ENCODE measurements at regions not wholly inside any gene's neighbourhood (a gene's known extent, or its start where the extent isn't known, plus 50 kb on each side); places are given as distances from the start of the nearest gene placed in this dataset.

DNA sequence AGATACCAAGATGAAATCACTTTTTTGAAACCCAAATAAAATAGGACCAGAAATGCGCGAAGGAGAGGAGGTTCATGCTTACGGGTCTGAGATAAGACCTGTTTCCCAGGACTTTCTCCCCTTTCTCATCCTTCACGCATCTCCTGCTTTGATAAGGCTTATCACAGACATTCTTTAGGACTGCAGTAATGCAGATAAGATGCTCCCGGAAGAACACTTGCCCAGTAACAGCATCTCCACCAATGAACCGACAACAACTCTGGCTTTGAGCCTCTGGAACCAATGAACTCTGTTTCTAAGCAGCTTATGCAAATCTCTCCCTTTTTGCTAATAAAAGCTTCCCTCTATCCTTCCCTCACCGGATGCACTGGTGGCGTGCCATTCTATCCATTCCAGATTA is 783.4 kb upstream of the ARGLU1 start:
- TF ChIP-seq, protein P1, sequence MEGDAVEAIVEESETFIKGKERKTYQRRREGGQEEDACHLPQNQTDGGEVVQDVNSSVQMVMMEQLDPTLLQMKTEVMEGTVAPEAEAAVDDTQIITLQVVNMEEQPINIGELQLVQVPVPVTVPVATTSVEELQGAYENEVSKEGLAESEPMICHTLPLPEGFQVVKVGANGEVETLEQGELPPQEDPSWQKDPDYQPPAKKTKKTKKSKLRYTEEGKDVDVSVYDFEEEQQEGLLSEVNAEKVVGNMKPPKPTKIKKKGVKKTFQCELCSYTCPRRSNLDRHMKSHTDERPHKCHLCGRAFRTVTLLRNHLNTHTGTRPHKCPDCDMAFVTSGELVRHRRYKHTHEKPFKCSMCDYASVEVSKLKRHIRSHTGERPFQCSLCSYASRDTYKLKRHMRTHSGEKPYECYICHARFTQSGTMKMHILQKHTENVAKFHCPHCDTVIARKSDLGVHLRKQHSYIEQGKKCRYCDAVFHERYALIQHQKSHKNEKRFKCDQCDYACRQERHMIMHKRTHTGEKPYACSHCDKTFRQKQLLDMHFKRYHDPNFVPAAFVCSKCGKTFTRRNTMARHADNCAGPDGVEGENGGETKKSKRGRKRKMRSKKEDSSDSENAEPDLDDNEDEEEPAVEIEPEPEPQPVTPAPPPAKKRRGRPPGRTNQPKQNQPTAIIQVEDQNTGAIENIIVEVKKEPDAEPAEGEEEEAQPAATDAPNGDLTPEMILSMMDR (IDR thresholded peaks at IDR 0.05; ENCODE audit: poor library complexity) = no peak
- no peak for TF ChIP-seq EZH2phosphoT487 (IDR thresholded peaks at IDR 0.05; ENCODE audit: low read depth, severe bottlenecking, unreplicated experiment)

Measured in hepatocyte (in vitro differentiated cells).